BLaER1 treated with 17β-estradiol and CSF1 and Interleukin-3, amounts not matched to agents 10 nM and 100 nM (cell line): ENCODE measurements at regions not wholly inside any gene's neighbourhood (a gene's known extent, or its start where the extent isn't known, plus 50 kb on each side); places are given as distances from the start of the nearest gene placed in this dataset.

ENCODE experiments used
- H3K27ac ChIP-seq, 11 experiments: shearing (Covaris generic); formaldehyde crosslinking; 2 replicates each; pipeline ENCODE4 v1.8.1; 2022
- H3K27me3 ChIP-seq, 11 experiments: shearing (Covaris generic); formaldehyde crosslinking; 2 replicates each; pipeline ENCODE4 v1.8.1; 2022
- H3K36me3 ChIP-seq, 11 experiments: shearing (Covaris generic); formaldehyde crosslinking; 2 replicates each; pipeline ENCODE4 v1.8.1; 2022
- H3K4me1 ChIP-seq, 10 experiments: shearing (Covaris generic); formaldehyde crosslinking; 2 replicates each; pipeline ENCODE4 v1.8.1; 2022
- H3K4me2 ChIP-seq, 11 experiments: shearing (Covaris generic); formaldehyde crosslinking; 2 replicates each; pipeline ENCODE4 v1.8.1; 2022
- H3K4me3 ChIP-seq, 10 experiments: shearing (Covaris generic); formaldehyde crosslinking; 2 replicates each; pipeline ENCODE4 v1.8.1; 2022
- H3K9ac ChIP-seq, 11 experiments: shearing (Covaris generic); formaldehyde crosslinking; 2 replicates each; pipeline ENCODE4 v1.8.1; 2022
- H3K9me3 ChIP-seq, 11 experiments: shearing (Covaris generic); formaldehyde crosslinking; replicated peaks in 1 of 11; 2 replicates each; pipeline ENCODE4 v1.8.1; 2022
- H4K20me1 ChIP-seq, 11 experiments: shearing (Covaris generic); formaldehyde crosslinking; 2 replicates each; pipeline ENCODE4 v1.8.1; 2022
- Cebpa-rat ChIP-seq, 11 experiments: shearing (Covaris generic); IDR thresholded peaks; 2 replicates each; pipeline ENCODE4 v1.8.1; 2022

- Histone ChIP-seq H3K36me3 (no peaks in the 10 kb centered on the region), H3K4me2 (peak overlapping the region in 4 of 11 experiments; percentile 11 to 86 (median 75); a peak in 7 of 22 replicates), H3K27me3 (no peaks in the 10 kb centered on the region), H3K27ac (peak overlapping the region in 2 of 11 experiments; percentile 25 to 76; a peak in 2 of 22 replicates), H4K20me1 (no peaks in the 10 kb centered on the region), H3K4me3 (no peak overlapping the region), H3K9me3 (no peaks in the 10 kb centered on the region), H3K9ac (no peak overlapping the region), H3K4me1 (peaks cover 4 to 59% (median 13%) of the 10 kb centered on the region in 10 experiments; a peak in 17 of 20 replicates)
- no peak for TF ChIP-seq Cebpa-rat (IDR thresholded peaks at IDR 0.05)
Measured at GRCh38 chr11:10375280-10375971, 70.6 kb downstream of the ADM start.

GRCh38 chr11:10376061-10376460 lies 71.2 kb downstream of the ADM start:
- H3K4me1 ChIP-seq = peaks cover 4 to 62% (median 13%) of the 10 kb centered on the region in 10 experiments; a peak in 17 of 20 replicates
- H3K9me3 ChIP-seq = no peaks in the 10 kb centered on the region
- H3K36me3 ChIP-seq = no peaks in the 10 kb centered on the region
- no peak overlapping the region for H3K9ac ChIP-seq
- TF ChIP-seq Cebpa-rat (IDR thresholded peaks at IDR 0.05) = no peak
- peak overlapping the region in 2 of 11 experiments; percentile 70 to 76; a peak in 3 of 22 replicates for H3K27ac ChIP-seq
- H3K27me3 ChIP-seq = no peaks in the 10 kb centered on the region
- H4K20me1 ChIP-seq = no peaks in the 10 kb centered on the region
- peak overlapping the region in 3 of 11 experiments; percentile 67 to 86 (median 83); a peak in 6 of 22 replicates for H3K4me2 ChIP-seq
- no peak overlapping the region for H3K4me3 ChIP-seq

- H3K9ac ChIP-seq = no peak overlapping the region; a peak in 2 of 22 replicates
- peak overlapping the region in 7 of 11 experiments; percentile 41 to 86 (median 60); a peak in 14 of 22 replicates for H3K4me2 ChIP-seq
- H3K36me3 ChIP-seq = no peaks in the 10 kb centered on the region
- H3K4me1 ChIP-seq = peaks cover 4 to 73% (median 13%) of the 10 kb centered on the region in 10 experiments; a peak in 17 of 20 replicates
- no peaks in the 10 kb centered on the region for H3K27me3 ChIP-seq
- H4K20me1 ChIP-seq = no peaks in the 10 kb centered on the region
- no peaks in the 10 kb centered on the region for H3K9me3 ChIP-seq
- H3K27ac ChIP-seq = peak overlapping the region in 5 of 11 experiments; percentile 29 to 76 (median 65); a peak in 8 of 22 replicates
- no peak for TF ChIP-seq Cebpa-rat (IDR thresholded peaks at IDR 0.05)
- H3K4me3 ChIP-seq = no peak overlapping the region
Measured at GRCh38 chr11:10377183-10377582, 72.3 kb downstream of the ADM start.

GRCh38 chr11:10378362-10378761 lies 73.5 kb downstream of the ADM start:
- no peak overlapping the region for H3K27ac ChIP-seq
- H3K4me3 ChIP-seq = no peak overlapping the region
- peak overlapping the region in 3 of 11 experiments; percentile 26 to 86 (median 83); a peak in 5 of 22 replicates for H3K4me2 ChIP-seq
- H4K20me1 ChIP-seq = no peaks in the 10 kb centered on the region
- H3K9me3 ChIP-seq = peaks cover 0 to 5% (median 0%) of the 10 kb centered on the region in 11 experiments; a peak in 2 of 22 replicates
- no peak overlapping the region for H3K9ac ChIP-seq
- no peaks in the 10 kb centered on the region for H3K36me3 ChIP-seq
- no peak for TF ChIP-seq Cebpa-rat (IDR thresholded peaks at IDR 0.05)
- H3K4me1 ChIP-seq = peaks cover 4 to 81% (median 13%) of the 10 kb centered on the region in 10 experiments; a peak in 17 of 20 replicates
- H3K27me3 ChIP-seq = no peaks in the 10 kb centered on the region

GRCh38 chr11:10379022-10379421 lies 74.1 kb downstream of the ADM start:
- Histone ChIP-seq H3K9ac (no peak overlapping the region), H3K27me3 (no peaks in the 10 kb centered on the region), H3K4me2 (no peak overlapping the region), H3K4me3 (no peak overlapping the region), H3K9me3 (peaks cover 0 to 5% (median 0%) of the 10 kb centered on the region in 11 experiments; a peak in 2 of 22 replicates), H3K27ac (no peak overlapping the region), H3K4me1 (peaks cover 4 to 81% (median 13%) of the 10 kb centered on the region in 10 experiments; a peak in 17 of 20 replicates), H3K36me3 (no peaks in the 10 kb centered on the region), H4K20me1 (no peaks in the 10 kb centered on the region)
- TF ChIP-seq Cebpa-rat (IDR thresholded peaks at IDR 0.05) = no peak

GRCh38 chr11:10379426-10379825 lies 74.6 kb downstream of the ADM start:
- H3K27ac ChIP-seq = no peak overlapping the region
- H3K27me3 ChIP-seq = no peaks in the 10 kb centered on the region
- no peaks in the 10 kb centered on the region for H4K20me1 ChIP-seq
- no peaks in the 10 kb centered on the region for H3K36me3 ChIP-seq
- no peak overlapping the region for H3K4me3 ChIP-seq
- no peak overlapping the region for H3K9ac ChIP-seq
- TF ChIP-seq Cebpa-rat (IDR thresholded peaks at IDR 0.05) = no peak
- H3K4me1 ChIP-seq = peaks cover 4 to 81% (median 13%) of the 10 kb centered on the region in 10 experiments; a peak in 17 of 20 replicates
- peaks cover 0 to 5% (median 0%) of the 10 kb centered on the region in 11 experiments; a peak in 2 of 22 replicates for H3K9me3 ChIP-seq
- peak overlapping the region in 2 of 11 experiments; percentile 12 to 14; a peak in 3 of 22 replicates for H3K4me2 ChIP-seq

GRCh38 chr11:10379871-10380568 lies 75.0 kb upstream of the AMPD3 start:
- H4K20me1 ChIP-seq = no peaks in the 10 kb centered on the region
- no peak overlapping the region for H3K4me3 ChIP-seq
- peaks cover 0 to 5% (median 0%) of the 10 kb centered on the region in 11 experiments; a peak in 2 of 22 replicates for H3K9me3 ChIP-seq
- H3K9ac ChIP-seq = no peak overlapping the region
- no peaks in the 10 kb centered on the region for H3K27me3 ChIP-seq
- TF ChIP-seq Cebpa-rat (IDR thresholded peaks at IDR 0.05) = no peak
- no peaks in the 10 kb centered on the region for H3K36me3 ChIP-seq
- peaks cover 4 to 75% (median 13%) of the 10 kb centered on the region in 10 experiments; a peak in 17 of 20 replicates for H3K4me1 ChIP-seq
- peak overlapping the region in 2 of 11 experiments; percentile 12 to 14; a peak in 3 of 22 replicates for H3K4me2 ChIP-seq
- no peak overlapping the region for H3K27ac ChIP-seq

- H3K4me3 ChIP-seq = no peak overlapping the region
Measured at GRCh38 chr11:10380921-10381320, 74.1 kb upstream of the AMPD3 start.

GRCh38 chr11:10381736-10382135 lies 73.3 kb upstream of the AMPD3 start:
- H3K27me3 ChIP-seq = no peaks in the 10 kb centered on the region
- TF ChIP-seq Cebpa-rat (IDR thresholded peaks at IDR 0.05) = no peak
- H3K4me1 ChIP-seq = peaks cover 4 to 57% (median 10%) of the 10 kb centered on the region in 10 experiments; a peak in 17 of 20 replicates
- no peak overlapping the region for H3K9ac ChIP-seq
- H3K9me3 ChIP-seq = peaks cover 0 to 5% (median 0%) of the 10 kb centered on the region in 11 experiments; a peak in 2 of 22 replicates
- H3K36me3 ChIP-seq = no peaks in the 10 kb centered on the region
- no peaks in the 10 kb centered on the region for H4K20me1 ChIP-seq
- H3K27ac ChIP-seq = no peak overlapping the region
- H3K4me2 ChIP-seq = peak overlapping the region in 2 of 11 experiments; percentile 22 to 53; a peak in 2 of 22 replicates
- H3K4me3 ChIP-seq = no peak overlapping the region

More at GRCh38 chr11:10380921-10381320, 74.1 kb upstream of the AMPD3 start:
- no peak for TF ChIP-seq Cebpa-rat (IDR thresholded peaks at IDR 0.05)
- peaks cover 0 to 5% (median 0%) of the 10 kb centered on the region in 11 experiments; a peak in 2 of 22 replicates for H3K9me3 ChIP-seq
- H3K9ac ChIP-seq = no peak overlapping the region
- no peaks in the 10 kb centered on the region for H3K36me3 ChIP-seq
- no peak overlapping the region for H3K27ac ChIP-seq
- no peaks in the 10 kb centered on the region for H3K27me3 ChIP-seq
- peaks cover 4 to 66% (median 13%) of the 10 kb centered on the region in 10 experiments; a peak in 17 of 20 replicates for H3K4me1 ChIP-seq
- no peaks in the 10 kb centered on the region for H4K20me1 ChIP-seq
- H3K4me2 ChIP-seq = peak overlapping the region in 1 of 11 experiments; percentile 53; a peak in 2 of 22 replicates
